Naive thymus-derived CD4-positive, alpha-beta T cell (primary cell): ENCODE measurements at regions not wholly inside any gene's neighbourhood (a gene's known extent, or its start where the extent isn't known, plus 50 kb on each side); places are given as distances from the start of the nearest gene placed in this dataset.

ENCODE experiments used
- ATAC-seq: fragments of 150-1000 bp; cut with Tn5 transposase; 2 replicates; pipeline ENCODE4 v1.10.0; 2021; ENCODE audit warnings: mild to moderate bottlenecking, moderate library complexity
- CTCF ChIA-PET: fragments of 350-600 bp; sonication (Branson Sonifier 250); formaldehyde crosslinking; loops from one replicate; lab custom pipeline; 2021; ENCODE audit warnings: antibody characterized with exemption; lab: Charles Lee
- POLR2A ChIA-PET: fragments of 350-600 bp; sonication (Branson Sonifier 250); formaldehyde crosslinking; loops from one replicate; lab custom pipeline; 2021; ENCODE audit warnings: antibody characterized with exemption, inconsistent platforms; lab: Charles Lee
- DNase-seq, 9 donors: peaks; one replicate each; pipeline versions ENCODE4 v3.0.0 to v3.0.0-alpha.2; 2020 to 2022; ENCODE audit warnings: mixed read lengths in 1 of 9
- H3K27ac ChIP-seq: one replicate; pipeline ENCODE4 v1.7.0; 2013; ENCODE audit warnings: mild to moderate bottlenecking, low read depth, low read length, moderate library complexity
- H3K27me3 ChIP-seq, 2 donors: one replicate each; pipeline ENCODE4 v1.7.0; 2013; ENCODE audit warnings: low read length in 2 of 2, mild to moderate bottlenecking in 2 of 2, moderate library complexity in 2 of 2; ENCODE audit not compliant: control insufficient read depth in 2 of 2, insufficient read depth in 2 of 2
- H3K36me3 ChIP-seq, 3 experiments: 1 replicate in 2 of 3; 2 replicates in 1 of 3; pipeline ENCODE4 v1.7.0; 2013; ENCODE audit warnings: low read length in 3 of 3, mild to moderate bottlenecking in 3 of 3, moderate library complexity in 1 of 3; ENCODE audit not compliant: insufficient read depth in 3 of 3, control insufficient read depth in 2 of 3
- H3K4me1 ChIP-seq, 2 donors: one replicate each; pipeline ENCODE4 v1.7.0; 2013; ENCODE audit warnings: low read length in 2 of 2, mild to moderate bottlenecking in 2 of 2, moderate library complexity in 1 of 2; ENCODE audit not compliant: control insufficient read depth in 2 of 2, insufficient read depth in 2 of 2
- H3K4me3 ChIP-seq: 2 replicates; pipeline ENCODE4 v1.7.0; 2013; ENCODE audit warnings: mild to moderate bottlenecking, low read length
- H3K9me3 ChIP-seq, 3 experiments: 1 replicate in 2 of 3; 2 replicates in 1 of 3; pipeline ENCODE4 v1.7.0; 2013; ENCODE audit warnings: low read length in 3 of 3; ENCODE audit not compliant: control insufficient read depth in 2 of 3
- H3K27ac Mint-ChIP-seq, 9 donors: one replicate each; pipeline ENCODE4 v1.8.0; 2020 to 2022; ENCODE audit warnings: mixed read lengths in 9 of 9, mild to moderate bottlenecking in 8 of 9, moderate library complexity in 5 of 9, inconsistent platforms in 2 of 9
- H3K27me3 Mint-ChIP-seq, 5 donors: one replicate each; pipeline ENCODE4 v1.8.0; 2021 to 2022; ENCODE audit warnings: mixed read lengths in 5 of 5, mild to moderate bottlenecking in 1 of 5
- H3K36me3 Mint-ChIP-seq, 5 donors: one replicate each; pipeline ENCODE4 v1.8.0; 2020 to 2022; ENCODE audit warnings: mixed read lengths in 5 of 5, mild to moderate bottlenecking in 3 of 5, inconsistent platforms in 1 of 5
- H3K4me1 Mint-ChIP-seq, 7 donors: one replicate each; pipeline ENCODE4 v1.8.0; 2020 to 2022; ENCODE audit warnings: mixed read lengths in 7 of 7, mild to moderate bottlenecking in 3 of 7, inconsistent platforms in 1 of 7
- H3K4me3 Mint-ChIP-seq, 10 donors: one replicate each; pipeline ENCODE4 v1.8.0; 2020 to 2022; ENCODE audit warnings: mild to moderate bottlenecking in 10 of 10, mixed read lengths in 10 of 10, moderate library complexity in 6 of 10, inconsistent platforms in 2 of 10
- H3K9me3 Mint-ChIP-seq, 11 donors: one replicate each; pipeline ENCODE4 v1.8.0; 2020 to 2022; ENCODE audit warnings: mixed read lengths in 11 of 11, mild to moderate bottlenecking in 4 of 11, inconsistent platforms in 1 of 11, moderate library complexity in 1 of 11
- intact Hi-C, 2 donors: fragments of 100-400 bp; cut with micrococcal nuclease; formaldehyde crosslinking; loops; one replicate each; pipeline ENCODE4 v1.15.1; 2023

DNA sequence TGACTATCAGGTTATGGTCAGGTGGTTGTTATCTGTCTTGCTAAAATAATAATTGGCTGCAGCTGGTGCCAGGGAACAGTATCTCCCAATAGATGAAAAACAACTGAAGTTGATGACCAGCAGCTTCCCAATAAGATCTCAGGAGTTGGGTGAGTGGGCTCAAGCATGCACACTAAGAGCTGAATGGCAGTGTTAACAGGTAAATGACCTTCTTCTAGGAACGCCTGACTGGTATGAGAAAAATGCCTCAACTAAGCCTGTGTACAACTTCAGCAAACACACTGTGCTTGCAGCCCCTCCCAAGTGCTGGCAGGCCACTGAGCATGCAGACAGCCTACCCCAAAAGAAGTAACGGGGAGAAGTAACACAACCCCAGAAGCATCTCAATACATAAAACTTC is 636.9 kb downstream of the ACTR3B start:
- no peak overlapping the region for H3K27ac Mint-ChIP-seq
- DNase-seq = no peak
- no peaks in the 10 kb centered on the region for H3K27me3 ChIP-seq
- H3K4me1 Mint-ChIP-seq = no peaks in the 10 kb centered on the region
- H3K4me1 ChIP-seq = no peaks in the 10 kb centered on the region
- no peak for ATAC-seq
- POLR2A ChIA-PET = no interaction called here
- intact Hi-C loops = no loop called here
- H3K9me3 Mint-ChIP-seq = peaks cover 3 to 32% (median 13%) of the 10 kb centered on the region in 11 donors
- H3K27ac ChIP-seq = no peak overlapping the region
- no peaks in the 10 kb centered on the region for H3K9me3 ChIP-seq
- H3K4me3 Mint-ChIP-seq = no peak overlapping the region
- CTCF ChIA-PET = no interaction called here
- peaks cover 0 to 7% (median 0%) of the 10 kb centered on the region in 5 donors for H3K36me3 Mint-ChIP-seq
- no peaks in the 10 kb centered on the region for H3K36me3 ChIP-seq
- H3K4me3 ChIP-seq = no peak overlapping the region
- H3K27me3 Mint-ChIP-seq = no peaks in the 10 kb centered on the region

DNA sequence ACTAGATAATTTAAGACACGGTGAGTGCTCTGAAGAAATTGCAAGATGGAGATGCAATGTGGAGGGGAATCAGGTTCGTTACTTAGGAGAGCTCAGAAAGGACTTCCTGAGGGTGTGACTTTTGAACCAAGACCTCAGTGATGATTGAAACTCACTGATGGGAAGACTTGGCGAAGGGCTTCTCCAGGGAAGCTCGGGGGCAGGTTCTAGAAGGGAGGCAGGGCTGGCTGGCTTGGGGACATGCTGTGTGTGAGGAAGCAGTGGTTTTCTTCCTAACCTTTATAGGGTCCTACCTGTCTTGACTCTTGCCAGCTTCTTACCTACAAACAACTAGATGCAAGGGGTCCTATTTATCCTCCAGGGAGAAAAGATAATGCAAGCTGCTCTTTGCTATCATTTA is 637.9 kb downstream of the ACTR3B start:
- DNase-seq (no peak), ATAC-seq (no peak)
- H3K9me3 Mint-ChIP-seq = peaks cover 3 to 23% (median 8%) of the 10 kb centered on the region in 11 donors
- POLR2A ChIA-PET = no interaction called here
- peaks cover 0 to 2% (median 0%) of the 10 kb centered on the region in 7 donors for H3K4me1 Mint-ChIP-seq
- Histone ChIP-seq H3K27ac (no peak overlapping the region), H3K4me1 (no peaks in the 10 kb centered on the region), H3K9me3 (no peaks in the 10 kb centered on the region), H3K36me3 (no peaks in the 10 kb centered on the region), H3K4me3 (no peak overlapping the region), H3K27me3 (no peaks in the 10 kb centered on the region)
- CTCF ChIA-PET = no interaction called here
- H3K36me3 Mint-ChIP-seq = peaks cover 0 to 3% (median 0%) of the 10 kb centered on the region in 5 donors
- no peak overlapping the region for H3K27ac Mint-ChIP-seq
- H3K4me3 Mint-ChIP-seq = no peak overlapping the region
- intact Hi-C loops = no loop called here
- H3K27me3 Mint-ChIP-seq = peaks cover 0 to 3% (median 0%) of the 10 kb centered on the region in 5 donors

DNA sequence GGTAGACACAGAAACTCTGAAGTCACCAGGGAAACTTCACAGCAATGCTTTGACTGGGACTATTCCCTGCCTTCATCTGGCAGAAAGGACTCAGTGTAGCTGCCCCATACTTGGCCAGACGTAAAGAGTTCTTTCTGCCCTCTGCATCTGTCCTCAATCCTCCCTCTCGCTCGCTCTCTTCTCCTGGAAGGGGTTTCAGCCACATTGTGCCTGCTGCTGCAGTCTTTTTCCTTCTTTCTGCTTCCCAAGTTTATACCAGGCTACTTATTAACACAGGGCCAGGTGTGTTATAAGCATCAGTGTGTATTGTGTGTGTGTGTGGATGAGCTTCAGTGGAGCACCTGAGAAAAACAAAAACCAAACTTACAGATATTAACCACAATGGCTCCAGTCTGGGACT is 638.4 kb downstream of the ACTR3B start:
- H3K4me3 ChIP-seq = no peak overlapping the region
- H3K27me3 ChIP-seq = no peaks in the 10 kb centered on the region
- no peak for DNase-seq
- no peaks in the 10 kb centered on the region for H3K36me3 ChIP-seq
- Mint-ChIP-seq H3K9me3 (peaks cover 3 to 23% (median 8%) of the 10 kb centered on the region in 11 donors), H3K27ac (no peak overlapping the region), H3K27me3 (peaks cover 0 to 3% (median 0%) of the 10 kb centered on the region in 5 donors), H3K4me3 (no peak overlapping the region), H3K4me1 (peaks cover 0 to 2% (median 0%) of the 10 kb centered on the region in 7 donors), H3K36me3 (peaks cover 0 to 3% (median 0%) of the 10 kb centered on the region in 5 donors)
- CTCF ChIA-PET = no interaction called here
- POLR2A ChIA-PET = no interaction called here
- H3K9me3 ChIP-seq = no peaks in the 10 kb centered on the region
- no peaks in the 10 kb centered on the region for H3K4me1 ChIP-seq
- no peak overlapping the region for H3K27ac ChIP-seq
- no peak for ATAC-seq
- intact Hi-C loops = no loop called here

DNA sequence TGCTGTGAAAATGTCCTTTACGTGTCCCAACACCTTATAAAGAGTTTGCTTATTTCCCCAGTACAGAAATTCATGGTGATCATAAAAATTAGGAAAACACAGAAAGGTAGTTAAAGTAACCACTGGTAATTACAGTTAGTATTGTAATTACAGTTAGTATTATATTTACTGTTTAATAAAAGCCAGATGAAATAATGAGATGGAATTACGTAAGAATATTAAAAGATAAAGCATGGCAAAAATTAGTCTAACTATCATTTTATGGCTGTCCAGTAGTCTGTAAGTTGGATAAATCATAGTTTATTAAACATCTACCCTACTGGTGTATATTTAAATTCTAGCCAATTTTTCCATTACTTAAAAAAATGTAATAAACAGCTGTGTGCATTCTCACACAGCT is 638.8 kb downstream of the ACTR3B start:
- CTCF ChIA-PET = no interaction called here
- Mint-ChIP-seq H3K4me1 (peaks cover 0 to 2% (median 0%) of the 10 kb centered on the region in 7 donors), H3K27ac (no peak overlapping the region), H3K4me3 (no peak overlapping the region), H3K9me3 (peaks cover 2 to 20% (median 6%) of the 10 kb centered on the region in 11 donors), H3K36me3 (peaks cover 0 to under 1% (median 0%) of the 10 kb centered on the region in 5 donors), H3K27me3 (peaks cover 0 to 3% (median 0%) of the 10 kb centered on the region in 5 donors)
- POLR2A ChIA-PET = no interaction called here
- Histone ChIP-seq H3K4me1 (no peaks in the 10 kb centered on the region), H3K4me3 (no peak overlapping the region), H3K36me3 (no peaks in the 10 kb centered on the region), H3K27me3 (no peaks in the 10 kb centered on the region), H3K9me3 (no peaks in the 10 kb centered on the region), H3K27ac (no peak overlapping the region)
- intact Hi-C loops = no loop called here
- DNase-seq (no peak), ATAC-seq (no peak)

GRCh38 chr7:153398789-153399553 is 639.4 kb downstream of the ACTR3B start:
- H3K4me1 Mint-ChIP-seq = peaks cover 0 to 2% (median 0%) of the 10 kb centered on the region in 7 donors

DNA sequence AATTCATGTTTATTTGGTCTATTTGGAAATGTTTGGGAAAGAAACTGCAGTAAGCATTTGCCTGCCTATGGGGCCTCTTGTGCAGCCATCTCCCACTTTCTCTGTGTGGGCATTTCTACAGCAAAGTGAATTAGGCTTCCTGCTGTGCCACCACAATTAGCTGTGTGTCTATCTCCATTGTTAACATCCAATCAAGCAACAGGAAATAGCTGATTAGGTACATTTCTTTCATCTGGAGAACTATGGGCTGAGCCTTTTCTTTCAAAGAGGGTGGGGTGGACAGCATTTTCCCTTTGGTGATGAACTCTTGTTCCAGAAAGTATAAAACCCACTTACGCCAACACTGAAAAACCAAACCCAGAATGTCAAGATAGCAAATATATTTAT is 640.0 kb downstream of the ACTR3B start:
- ATAC-seq (no peak), DNase-seq (no peak)
- no peaks in the 10 kb centered on the region for H3K9me3 ChIP-seq
- H3K27ac ChIP-seq = no peak overlapping the region
- ChIA-PET CTCF (no interaction called here), POLR2A (no interaction called here)
- no peak overlapping the region for H3K4me3 ChIP-seq
- Mint-ChIP-seq H3K4me3 (no peak overlapping the region), H3K9me3 (peaks cover 0 to 12% (median 3%) of the 10 kb centered on the region in 11 donors), H3K4me1 (peaks cover 0 to 2% (median 0%) of the 10 kb centered on the region in 7 donors), H3K27me3 (peaks cover 0 to 3% (median 0%) of the 10 kb centered on the region in 5 donors), H3K36me3 (no peaks in the 10 kb centered on the region), H3K27ac (no peak overlapping the region)
- no peaks in the 10 kb centered on the region for H3K36me3 ChIP-seq
- H3K4me1 ChIP-seq = no peaks in the 10 kb centered on the region
- no peaks in the 10 kb centered on the region for H3K27me3 ChIP-seq
- intact Hi-C loops = no loop called here

More at GRCh38 chr7:153398789-153399553, 639.4 kb downstream of the ACTR3B start:
- ChIA-PET POLR2A (no interaction called here), CTCF (no interaction called here)
- no peak for DNase-seq
- Histone ChIP-seq H3K27me3 (no peaks in the 10 kb centered on the region), H3K9me3 (no peaks in the 10 kb centered on the region), H3K36me3 (no peaks in the 10 kb centered on the region), H3K4me1 (no peaks in the 10 kb centered on the region), H3K4me3 (no peak overlapping the region), H3K27ac (no peak overlapping the region)
- Mint-ChIP-seq H3K27me3 (peaks cover 0 to 3% (median 0%) of the 10 kb centered on the region in 5 donors), H3K4me3 (no peak overlapping the region), H3K27ac (no peak overlapping the region), H3K36me3 (no peaks in the 10 kb centered on the region), H3K9me3 (peaks cover 0 to 14% (median 4%) of the 10 kb centered on the region in 11 donors)
- intact Hi-C loops = no loop called here
- no peak for ATAC-seq
